ENCODE measurements at regions not wholly inside any gene's neighbourhood (a gene's known extent, or its start where the extent isn't known, plus 50 kb on each side); places are given as distances from the start of the nearest gene placed in this dataset.
A peak's percentile ranks its signal among the peaks of the same experiment; 100 is the strongest.
"Not testable (repeated sequence)": the region's sequence is repeated elsewhere in the genome, so short reads cannot be mapped to it uniquely, and the experiment has no call there.

DNA sequence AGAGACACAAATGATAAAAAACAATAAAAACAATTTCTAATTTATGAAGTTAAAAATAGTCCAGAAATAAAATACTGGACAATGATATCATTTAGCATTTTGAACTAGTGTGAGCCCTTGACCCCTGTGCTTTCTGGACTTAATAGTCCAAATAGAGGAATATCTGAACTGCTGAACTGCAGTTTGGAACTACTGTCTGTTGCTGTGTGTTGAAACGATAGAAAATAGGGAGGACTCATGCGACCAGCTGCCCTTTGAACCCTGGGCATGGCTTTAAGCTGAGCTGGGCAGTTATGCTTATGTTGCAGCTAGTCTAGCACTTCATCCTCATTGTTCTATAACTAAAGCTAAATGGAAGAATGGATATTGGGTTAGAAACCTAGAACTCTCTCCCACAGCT is 99.5 kb downstream of the FMR1NB start:
- TF ChIP-seq, protein P1, sequence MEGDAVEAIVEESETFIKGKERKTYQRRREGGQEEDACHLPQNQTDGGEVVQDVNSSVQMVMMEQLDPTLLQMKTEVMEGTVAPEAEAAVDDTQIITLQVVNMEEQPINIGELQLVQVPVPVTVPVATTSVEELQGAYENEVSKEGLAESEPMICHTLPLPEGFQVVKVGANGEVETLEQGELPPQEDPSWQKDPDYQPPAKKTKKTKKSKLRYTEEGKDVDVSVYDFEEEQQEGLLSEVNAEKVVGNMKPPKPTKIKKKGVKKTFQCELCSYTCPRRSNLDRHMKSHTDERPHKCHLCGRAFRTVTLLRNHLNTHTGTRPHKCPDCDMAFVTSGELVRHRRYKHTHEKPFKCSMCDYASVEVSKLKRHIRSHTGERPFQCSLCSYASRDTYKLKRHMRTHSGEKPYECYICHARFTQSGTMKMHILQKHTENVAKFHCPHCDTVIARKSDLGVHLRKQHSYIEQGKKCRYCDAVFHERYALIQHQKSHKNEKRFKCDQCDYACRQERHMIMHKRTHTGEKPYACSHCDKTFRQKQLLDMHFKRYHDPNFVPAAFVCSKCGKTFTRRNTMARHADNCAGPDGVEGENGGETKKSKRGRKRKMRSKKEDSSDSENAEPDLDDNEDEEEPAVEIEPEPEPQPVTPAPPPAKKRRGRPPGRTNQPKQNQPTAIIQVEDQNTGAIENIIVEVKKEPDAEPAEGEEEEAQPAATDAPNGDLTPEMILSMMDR (IDR thresholded peaks at IDR 0.05): no peak
- no peak overlapping the region for H3K27ac Mint-ChIP-seq
- no peaks in the 10 kb centered on the region for H3K36me3 Mint-ChIP-seq (ENCODE audit: low read depth)
- peaks cover 35% of the 10 kb centered on the region for H3K9me3 Mint-ChIP-seq
- no peaks in the 10 kb centered on the region for H3K4me1 Mint-ChIP-seq
- no peaks in the 10 kb centered on the region for H3K27me3 Mint-ChIP-seq (ENCODE audit: low read depth, poor library complexity)
- no peak for DNase-seq
- no peak overlapping the region for H3K4me3 Mint-ChIP-seq

DNA sequence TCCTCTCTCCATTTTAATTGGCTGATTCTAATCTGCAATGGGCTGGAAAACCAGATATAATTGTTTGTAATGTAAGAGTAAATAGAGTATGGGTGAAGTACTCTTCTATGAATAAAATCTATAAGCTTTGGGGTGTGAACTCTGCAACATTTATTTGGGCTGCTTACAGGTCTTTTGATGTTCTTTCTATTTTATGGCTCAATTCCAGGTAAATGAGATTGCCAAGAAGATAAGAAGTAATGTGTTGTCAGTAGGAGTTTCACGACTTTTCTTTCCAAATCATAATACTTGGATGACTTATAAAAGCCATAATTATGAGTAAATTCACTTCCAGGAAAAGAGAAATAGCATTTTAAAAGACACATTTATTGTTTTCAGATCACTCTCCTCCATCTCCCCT is 103.5 kb downstream of the FMR1NB start:
- H3K9me3 Mint-ChIP-seq: peaks cover 31% of the 10 kb centered on the region

DNA sequence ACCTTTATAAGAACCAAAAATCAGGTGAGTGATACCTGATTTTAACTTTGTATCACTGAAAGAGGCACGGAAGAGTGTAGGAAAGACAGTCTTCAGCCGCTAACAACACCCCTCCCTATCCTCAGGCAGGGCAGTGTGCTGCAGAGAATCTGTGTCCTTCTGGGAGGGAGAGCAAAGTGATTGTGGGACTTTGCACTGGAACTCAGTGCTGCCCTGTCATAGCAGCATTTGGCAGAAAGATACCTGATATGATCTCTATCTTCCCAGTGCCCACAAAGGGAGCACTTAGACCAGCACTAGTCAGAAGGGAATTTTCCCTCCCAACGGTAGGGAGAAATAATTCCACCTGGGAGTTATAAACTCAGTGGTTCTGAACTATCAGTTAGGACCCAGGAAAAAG is 139.0 kb downstream of the FMR1NB start:
- H3K4me3 Mint-ChIP-seq: no peak overlapping the region
- H3K36me3 Mint-ChIP-seq (ENCODE audit: low read depth): no peaks in the 10 kb centered on the region
- no peak overlapping the region for H3K27ac Mint-ChIP-seq
- H3K27me3 Mint-ChIP-seq (ENCODE audit: low read depth, poor library complexity): no peaks in the 10 kb centered on the region
- DNase-seq: no peak
- TF ChIP-seq, protein P1 (IDR thresholded peaks at IDR 0.05): no peak
- H3K4me1 Mint-ChIP-seq: no peaks in the 10 kb centered on the region
- H3K9me3 Mint-ChIP-seq: peaks cover 29% of the 10 kb centered on the region

More for the DNA sequence above, 103.5 kb downstream of the FMR1NB start:
- Mint-ChIP-seq H3K27ac (no peak overlapping the region), H3K27me3 (ENCODE audit: low read depth, poor library complexity) (no peaks in the 10 kb centered on the region), H3K4me1 (no peaks in the 10 kb centered on the region), H3K4me3 (no peak overlapping the region), H3K36me3 (ENCODE audit: low read depth) (no peaks in the 10 kb centered on the region)
- TF ChIP-seq, protein P1 (IDR thresholded peaks at IDR 0.05): no peak
- DNase-seq: no peak

DNA sequence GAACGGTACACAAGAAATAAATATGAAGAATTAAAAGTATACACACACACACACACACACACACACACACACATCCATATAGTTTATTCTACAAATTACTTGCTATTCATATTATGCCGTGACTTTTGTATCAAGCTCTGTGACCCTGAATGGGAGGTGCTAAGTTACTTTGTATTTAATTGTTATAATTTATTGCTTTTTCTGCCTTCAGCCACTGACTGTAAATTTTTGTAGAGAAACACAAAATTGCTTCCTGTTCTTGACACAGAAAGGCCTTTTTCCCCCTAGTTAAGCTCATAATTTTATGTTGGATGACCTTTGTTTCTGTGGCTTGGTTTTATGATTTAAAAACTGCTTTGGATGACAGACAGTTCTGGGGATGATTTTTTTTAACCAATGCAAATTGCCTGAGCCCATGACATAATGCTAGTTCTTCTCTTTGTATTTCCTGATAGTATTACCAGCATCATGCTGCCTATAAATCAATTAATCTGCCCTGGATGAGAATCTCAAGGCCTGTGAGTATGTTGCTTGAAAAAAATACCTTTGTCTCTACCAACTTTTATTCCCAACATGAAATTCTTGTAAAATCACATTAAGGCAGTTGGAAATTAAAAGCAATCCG is 140.0 kb downstream of the FMR1NB start:
- TF ChIP-seq, protein P1 (IDR thresholded peaks at IDR 0.05): no peak
- Mint-ChIP-seq H3K4me1 (no peaks in the 10 kb centered on the region), H3K9me3 (peaks cover 29% of the 10 kb centered on the region), H3K27me3 (ENCODE audit: low read depth, poor library complexity) (no peaks in the 10 kb centered on the region), H3K36me3 (ENCODE audit: low read depth) (no peaks in the 10 kb centered on the region), H3K27ac (no peak overlapping the region), H3K4me3 (no peak overlapping the region)
- no peak for DNase-seq

DNA sequence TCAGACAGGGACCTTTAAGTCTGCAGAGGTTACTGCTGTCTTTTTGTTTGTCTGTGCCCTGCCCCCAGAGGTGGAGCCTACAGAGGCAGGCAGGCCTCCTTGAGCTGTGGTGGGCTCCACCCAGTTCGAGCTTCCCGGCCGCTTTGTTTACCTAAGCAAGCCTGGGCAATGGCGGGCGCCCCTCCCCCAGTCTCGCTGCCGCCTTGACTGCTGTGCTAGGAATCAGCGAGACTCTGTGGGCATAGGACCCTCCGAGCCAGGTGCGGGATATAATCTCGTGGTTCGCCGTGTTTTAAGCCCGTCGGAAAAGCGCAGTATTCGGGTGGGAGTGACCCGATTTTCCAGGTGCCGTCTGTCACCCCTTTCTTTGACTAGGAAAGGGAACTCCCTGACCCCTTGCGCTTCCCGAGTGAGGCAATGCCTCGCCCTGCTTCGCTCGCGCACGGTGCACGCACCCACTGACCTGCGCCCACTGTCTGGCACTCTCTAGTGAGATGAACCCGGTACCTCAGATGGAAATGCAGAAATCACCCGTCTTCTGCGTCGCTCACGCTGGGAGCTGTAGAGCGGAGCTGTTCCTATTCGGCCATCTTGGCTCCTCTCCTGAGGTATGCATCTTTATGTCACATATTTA is 147.9 kb downstream of the FMR1NB start:
- H3K27ac Mint-ChIP-seq; H3K36me3 Mint-ChIP-seq (ENCODE audit: low read depth); H3K27me3 Mint-ChIP-seq (ENCODE audit: low read depth, poor library complexity): not testable (repeated sequence)
- peak; percentile 4 for DNase-seq
- Mint-ChIP-seq H3K4me3 (peak overlapping the region; percentile 78), H3K9me3 (peaks cover 26% of the 10 kb centered on the region), H3K4me1 (peaks cover 13% of the 10 kb centered on the region)

DNA sequence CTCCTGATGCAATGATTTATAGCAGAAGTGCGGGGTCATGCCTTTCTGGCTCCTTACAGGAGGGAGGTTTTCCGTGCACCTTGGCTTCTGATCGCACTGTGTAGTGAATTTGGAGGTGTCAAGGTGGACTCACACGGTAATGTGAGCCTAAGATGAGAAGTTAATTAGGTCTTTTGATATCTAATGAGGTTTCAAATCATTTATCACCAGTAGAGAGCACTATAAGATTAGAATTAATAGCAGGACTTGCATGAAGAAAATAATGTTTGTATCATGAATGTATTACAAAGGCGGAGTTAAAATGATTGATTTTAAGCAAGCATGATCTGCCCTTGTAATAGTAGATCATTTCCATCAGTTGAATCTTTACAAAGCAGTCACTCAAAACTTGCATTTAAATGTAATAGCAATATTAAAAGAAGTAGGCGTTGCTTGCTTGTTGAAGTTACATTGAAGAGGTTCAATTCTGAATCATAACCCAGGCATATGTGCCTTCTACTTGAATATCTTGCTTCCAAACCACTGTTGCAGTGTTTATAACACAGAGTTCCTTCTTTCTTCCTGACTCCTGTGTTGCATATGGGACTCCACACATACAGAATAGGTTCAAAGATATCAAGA is 152.1 kb downstream of the FMR1NB start:
- peaks cover 18% of the 10 kb centered on the region for H3K4me1 Mint-ChIP-seq
- H3K36me3 Mint-ChIP-seq (ENCODE audit: low read depth): no peaks in the 10 kb centered on the region
- TF ChIP-seq, protein P1 (IDR thresholded peaks at IDR 0.05): no peak
- no peak overlapping the region for H3K27ac Mint-ChIP-seq
- H3K27me3 Mint-ChIP-seq (ENCODE audit: low read depth, poor library complexity): no peaks in the 10 kb centered on the region
- H3K4me3 Mint-ChIP-seq: no peak overlapping the region
- peaks cover 21% of the 10 kb centered on the region for H3K9me3 Mint-ChIP-seq
- peak; percentile 4 for DNase-seq
